ENCODE measurements at regions not wholly inside any gene's neighbourhood (a gene's known extent, or its start where the extent isn't known, plus 50 kb on each side); places are given as distances from the start of the nearest gene placed in this dataset.
"Not testable (repeated sequence)": the region's sequence is repeated elsewhere in the genome, so short reads cannot be mapped to it uniquely, and the experiment has no call there.

DNA sequence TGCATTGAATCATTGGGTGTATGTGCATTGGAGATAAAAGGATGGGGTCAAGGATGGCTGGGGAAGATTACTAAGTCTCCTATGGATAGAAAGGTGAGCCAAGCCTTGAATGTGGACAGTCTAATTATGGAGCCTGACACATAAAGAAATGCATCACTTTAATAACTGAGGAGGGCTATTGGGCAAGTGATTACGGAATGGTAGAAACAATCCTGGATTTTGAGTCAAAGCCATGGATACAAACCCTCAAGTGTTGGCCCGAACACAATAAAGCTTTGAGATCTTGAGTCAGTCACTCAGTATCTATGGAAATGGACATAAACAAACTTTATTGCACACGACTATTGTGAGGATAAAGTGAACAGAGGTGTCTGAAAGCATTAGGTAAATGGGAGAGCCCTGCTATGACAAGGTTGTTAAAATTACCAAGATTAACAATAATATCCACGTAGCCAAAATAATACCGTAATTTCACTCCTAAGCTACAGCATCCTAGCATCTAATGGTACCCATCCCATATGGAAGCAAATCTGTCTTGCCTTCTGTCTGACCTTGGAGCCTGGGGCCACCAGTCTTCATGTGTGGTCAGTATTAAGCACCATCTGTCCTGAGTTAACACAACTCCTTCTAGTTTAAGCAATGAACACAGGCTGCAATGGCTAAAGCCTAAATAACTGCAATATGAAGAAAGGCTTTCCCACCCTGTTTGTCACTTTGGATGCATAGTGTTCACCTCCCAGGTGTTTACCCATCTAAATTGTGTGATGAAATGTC lies 136.9 kb upstream of the PRICKLE2 start:
- no TSS peak for BruUV-seq (replicated peaks)
- H3K4me1 ChIP-seq (ENCODE audit: control insufficient read depth in 1 of 2, insufficient read depth in 2 of 2, low read length in 2 of 2), result no peaks in the 10 kb centered on the region
- ChIA-PET POLR2A (no interaction called here), CTCF (no interaction called here), RAD21 (ENCODE audit: low non-redundant PET in 1 of 2, low total read pairs in 2 of 2, uncharacterized antibody in 2 of 2, unreplicated experiment in 2 of 2) (no interaction called here)
- intact Hi-C loops (cut with micrococcal nuclease), result loop anchor here (10.0 kb wide), 1 partner anchor 57 kb away; no protein-coding TSS in a partner anchor
- ATAC-seq, result no peak
- no peak for DNase-seq (ENCODE audit: low read depth, low spot score)
- H3K4me2 ChIP-seq (ENCODE audit: low read length), result no peak overlapping the region
- peaks cover 25% of the 10 kb centered on the region for H3K27me3 ChIP-seq (ENCODE audit: insufficient read depth, low read length)
- no peaks in the 10 kb centered on the region for H3K79me2 ChIP-seq (ENCODE audit: insufficient read depth, low read length)
- H3K4me3 ChIP-seq (replicated peaks in 1 of 2; ENCODE audit: low read depth in 1 of 2, low read length in 2 of 2), result no peak overlapping the region
- no peaks in the 10 kb centered on the region for H3K9me3 ChIP-seq (ENCODE audit: control insufficient read depth in 1 of 2, insufficient read depth in 1 of 2, low read depth in 1 of 2, low read length in 2 of 2)
- H3K36me3 ChIP-seq (ENCODE audit: control insufficient read depth in 1 of 2, insufficient read depth in 2 of 2, low read length in 2 of 2), result no peaks in the 10 kb centered on the region
- TF ChIP-seq CBX3 (IDR thresholded peaks at IDR 0.05; ENCODE audit: low read depth), result no peak
- TF ChIP-seq, protein P1, sequence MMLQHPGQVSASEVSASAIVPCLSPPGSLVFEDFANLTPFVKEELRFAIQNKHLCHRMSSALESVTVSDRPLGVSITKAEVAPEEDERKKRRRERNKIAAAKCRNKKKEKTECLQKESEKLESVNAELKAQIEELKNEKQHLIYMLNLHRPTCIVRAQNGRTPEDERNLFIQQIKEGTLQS (IDR thresholded peaks at IDR 0.05), result no peak
- H3K9ac ChIP-seq (ENCODE audit: low read length), result no peak overlapping the region
- H2AFZ ChIP-seq (ENCODE audit: low read depth, low read length, poor library complexity, severe bottlenecking), result no peak overlapping the region
- H3K9me2 ChIP-seq (ENCODE audit: insufficient read depth), result no peaks in the 10 kb centered on the region
- H4K20me1 ChIP-seq (ENCODE audit: insufficient read depth), result no peaks in the 10 kb centered on the region
- no peak overlapping the region for H3K27ac ChIP-seq (ENCODE audit: low read depth, low read length)

DNA sequence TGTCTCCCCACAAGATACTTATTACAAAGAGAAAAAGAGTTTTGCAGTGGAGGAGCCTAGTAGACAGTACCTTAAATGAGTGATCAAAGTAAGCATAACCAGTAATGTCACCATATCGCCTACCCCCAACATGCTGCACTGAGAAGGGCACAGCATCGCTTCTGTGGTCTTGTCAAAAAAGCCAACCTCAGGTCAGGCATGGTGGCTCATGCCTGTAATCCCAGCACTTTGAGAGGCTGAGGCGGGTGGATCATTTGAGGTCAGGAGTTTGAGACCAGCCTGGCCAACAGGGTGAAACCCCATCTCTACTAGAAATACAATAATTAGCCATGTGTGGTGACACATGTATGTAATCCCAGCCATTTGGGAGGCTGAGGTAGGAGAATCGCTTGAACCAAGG lies 135.8 kb upstream of the PRICKLE2 start:
- H2AFZ ChIP-seq (ENCODE audit: low read depth, low read length, poor library complexity, severe bottlenecking); CTCF ChIA-PET; H3K4me1 ChIP-seq (ENCODE audit: control insufficient read depth in 1 of 2, insufficient read depth in 2 of 2, low read length in 2 of 2); H3K4me2 ChIP-seq (ENCODE audit: low read length); ATAC-seq; RAD21 ChIA-PET (ENCODE audit: low non-redundant PET in 1 of 2, low total read pairs in 2 of 2, uncharacterized antibody in 2 of 2, unreplicated experiment in 2 of 2); BruUV-seq (replicated peaks); DNase-seq (ENCODE audit: low read depth, low spot score); H4K20me1 ChIP-seq (ENCODE audit: insufficient read depth); H3K36me3 ChIP-seq (ENCODE audit: control insufficient read depth in 1 of 2, insufficient read depth in 2 of 2, low read length in 2 of 2); POLR2A ChIA-PET; H3K9me2 ChIP-seq (ENCODE audit: insufficient read depth); H3K9ac ChIP-seq (ENCODE audit: low read length); H3K9me3 ChIP-seq (ENCODE audit: control insufficient read depth in 1 of 2, insufficient read depth in 1 of 2, low read depth in 1 of 2, low read length in 2 of 2); H3K4me3 ChIP-seq (replicated peaks in 1 of 2; ENCODE audit: low read depth in 1 of 2, low read length in 2 of 2); H3K27ac ChIP-seq (ENCODE audit: low read depth, low read length); H3K79me2 ChIP-seq (ENCODE audit: insufficient read depth, low read length): not testable (repeated sequence)
- H3K27me3 ChIP-seq (ENCODE audit: insufficient read depth, low read length), result peaks cover 25% of the 10 kb centered on the region
- intact Hi-C loops (cut with micrococcal nuclease), result loop anchor here (10.0 kb wide), 1 partner anchor 56 kb away; no protein-coding TSS in a partner anchor
